ENCODE measurements at regions not wholly inside any gene's neighbourhood (a gene's known extent, or its start where the extent isn't known, plus 50 kb on each side); places are given as distances from the start of the nearest gene placed in this dataset.

DNA sequence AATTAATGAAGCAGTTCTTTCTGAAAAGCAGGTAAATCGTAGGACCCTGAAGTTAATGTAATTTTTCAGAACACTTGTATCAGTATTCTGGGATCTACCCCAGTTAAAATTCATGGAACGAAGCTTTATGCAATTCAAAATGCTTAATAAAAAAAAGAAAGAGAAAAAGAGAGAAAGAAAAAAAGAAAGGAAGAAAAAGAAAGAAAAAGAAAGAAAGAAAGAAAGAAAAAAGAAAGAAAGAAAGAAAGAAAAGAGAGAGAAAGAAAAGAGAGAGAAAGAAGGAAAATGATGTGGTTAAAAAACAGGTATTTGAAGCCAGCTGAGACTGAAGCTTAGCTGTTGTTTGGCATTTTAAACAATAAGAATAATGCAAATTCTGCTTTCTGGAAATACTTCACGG, 427.4 kb upstream of the AKR1E2 start:
- TF ChIP-seq, protein P1, sequence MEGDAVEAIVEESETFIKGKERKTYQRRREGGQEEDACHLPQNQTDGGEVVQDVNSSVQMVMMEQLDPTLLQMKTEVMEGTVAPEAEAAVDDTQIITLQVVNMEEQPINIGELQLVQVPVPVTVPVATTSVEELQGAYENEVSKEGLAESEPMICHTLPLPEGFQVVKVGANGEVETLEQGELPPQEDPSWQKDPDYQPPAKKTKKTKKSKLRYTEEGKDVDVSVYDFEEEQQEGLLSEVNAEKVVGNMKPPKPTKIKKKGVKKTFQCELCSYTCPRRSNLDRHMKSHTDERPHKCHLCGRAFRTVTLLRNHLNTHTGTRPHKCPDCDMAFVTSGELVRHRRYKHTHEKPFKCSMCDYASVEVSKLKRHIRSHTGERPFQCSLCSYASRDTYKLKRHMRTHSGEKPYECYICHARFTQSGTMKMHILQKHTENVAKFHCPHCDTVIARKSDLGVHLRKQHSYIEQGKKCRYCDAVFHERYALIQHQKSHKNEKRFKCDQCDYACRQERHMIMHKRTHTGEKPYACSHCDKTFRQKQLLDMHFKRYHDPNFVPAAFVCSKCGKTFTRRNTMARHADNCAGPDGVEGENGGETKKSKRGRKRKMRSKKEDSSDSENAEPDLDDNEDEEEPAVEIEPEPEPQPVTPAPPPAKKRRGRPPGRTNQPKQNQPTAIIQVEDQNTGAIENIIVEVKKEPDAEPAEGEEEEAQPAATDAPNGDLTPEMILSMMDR (IDR thresholded peaks at IDR 0.05; ENCODE audit: insufficient read depth, low read depth, low read length) = no peak
- no peak for TF ChIP-seq EZH2 (IDR thresholded peaks at IDR 0.05; ENCODE audit: insufficient read depth, low read length)
